ENCODE measurements at regions not wholly inside any gene's neighbourhood (a gene's known extent, or its start where the extent isn't known, plus 50 kb on each side); places are given as distances from the start of the nearest gene placed in this dataset.
"Not testable (repeated sequence)": the region's sequence is repeated elsewhere in the genome, so short reads cannot be mapped to it uniquely, and the experiment has no call there.

- no peak for DNase-seq
Measured at GRCh38 chr2:192615105-192615504, 420.4 kb upstream of the TMEFF2 start.

DNA sequence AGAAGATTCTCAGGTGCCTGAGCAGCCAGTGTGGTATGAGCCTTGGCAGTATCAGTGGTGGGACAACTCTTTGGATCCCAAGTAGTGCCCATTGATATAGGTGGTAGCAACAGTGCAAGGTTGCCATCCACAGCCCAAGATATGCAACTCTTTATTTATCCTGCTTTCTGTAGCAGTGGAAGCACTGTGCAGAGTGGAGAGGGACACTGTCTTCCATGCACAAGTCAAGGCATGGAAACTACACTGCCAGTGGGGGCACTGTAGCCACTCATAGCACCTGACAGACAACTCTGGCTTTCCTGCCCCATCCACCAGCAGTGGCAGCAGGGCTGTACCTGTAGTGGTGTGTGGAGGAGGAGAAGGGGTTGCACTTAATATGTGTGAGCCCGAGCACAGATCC lies 409.6 kb upstream of the TMEFF2 start:
- no peak for DNase-seq

GRCh38 chr2:192598649-192599048 lies 403.9 kb upstream of the TMEFF2 start:
- not testable (repeated sequence) for DNase-seq

GRCh38 chr2:192593561-192593960 lies 398.8 kb upstream of the TMEFF2 start:
- no peak for DNase-seq

GRCh38 chr2:192591617-192592016 lies 396.9 kb upstream of the TMEFF2 start:
- DNase-seq = no peak

- DNase-seq = no peak
Measured at GRCh38 chr2:192585418-192585817, 390.7 kb upstream of the TMEFF2 start.

DNA sequence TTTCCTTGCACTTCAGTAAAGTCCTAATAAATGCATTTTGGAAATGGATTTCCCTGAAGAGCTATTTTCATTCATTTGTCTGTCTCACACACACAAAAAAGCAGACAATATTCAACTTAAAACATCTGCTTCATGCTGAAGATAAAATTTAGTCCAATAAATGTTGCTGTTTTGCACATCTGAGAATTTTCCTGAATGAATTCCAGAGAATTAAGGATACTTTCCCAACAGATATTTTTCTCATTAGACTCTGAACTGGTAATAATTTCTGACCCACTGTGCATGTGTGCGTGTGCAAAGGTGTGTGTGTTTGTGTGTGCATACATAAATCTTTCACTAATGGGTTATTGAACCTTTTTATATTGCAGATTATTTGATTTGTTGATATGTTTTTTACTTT lies 390.2 kb upstream of the TMEFF2 start:
- DNase-seq = no peak

DNA sequence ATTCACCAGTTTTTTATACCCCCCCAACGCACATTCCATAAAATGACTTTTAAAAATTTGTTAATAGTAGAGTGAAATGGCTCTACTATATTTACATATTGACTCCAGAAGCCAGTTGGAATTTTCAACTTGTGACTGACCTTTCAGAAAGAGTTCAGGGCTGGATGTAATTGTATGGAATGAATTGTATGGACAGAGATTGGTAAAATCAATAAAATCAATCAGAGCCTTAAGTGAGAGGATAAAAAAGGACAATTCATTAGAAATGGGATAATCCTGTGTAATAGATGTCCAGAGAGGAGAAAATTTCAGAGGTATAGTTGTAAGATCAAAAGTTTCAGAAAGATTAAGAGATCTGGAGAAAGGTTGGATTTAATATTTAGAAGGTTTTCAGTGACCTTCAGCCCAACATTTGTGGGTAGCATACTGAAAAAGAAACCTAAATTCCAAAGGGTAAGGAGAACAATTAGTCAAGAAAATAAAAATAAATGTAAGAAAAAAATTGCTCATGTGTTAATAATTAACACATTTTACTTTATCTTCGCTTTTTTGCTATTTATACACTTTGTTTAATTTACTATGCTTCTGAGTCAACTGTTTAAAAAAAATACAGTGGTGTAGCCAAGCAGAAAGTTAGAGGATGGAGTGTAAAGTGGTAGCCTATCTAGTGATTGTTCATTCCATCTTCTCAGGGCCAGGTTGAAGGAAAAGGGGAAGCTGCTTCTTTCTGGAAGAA lies 385.4 kb upstream of the TMEFF2 start:
- DNase-seq = no peak

DNA sequence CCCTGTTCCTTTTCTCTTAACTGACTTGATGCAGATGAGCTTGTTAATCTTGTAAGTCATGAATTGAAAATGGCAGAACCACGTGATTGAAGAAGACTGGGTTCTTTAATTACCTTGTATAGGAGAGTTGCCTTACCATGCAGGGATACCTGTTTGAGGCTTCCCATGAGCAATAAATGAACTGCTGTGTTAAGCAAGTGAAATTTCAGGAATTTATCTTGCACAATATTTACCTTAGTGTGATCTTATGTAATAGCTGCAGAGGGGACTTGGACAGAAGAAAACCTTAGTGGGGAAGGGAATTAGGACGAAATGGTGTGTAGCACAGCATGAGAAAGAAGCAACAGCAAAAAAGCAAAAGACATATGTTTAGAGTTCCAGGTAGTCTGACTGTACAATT lies 384.0 kb upstream of the TMEFF2 start:
- DNase-seq = no peak

DNA sequence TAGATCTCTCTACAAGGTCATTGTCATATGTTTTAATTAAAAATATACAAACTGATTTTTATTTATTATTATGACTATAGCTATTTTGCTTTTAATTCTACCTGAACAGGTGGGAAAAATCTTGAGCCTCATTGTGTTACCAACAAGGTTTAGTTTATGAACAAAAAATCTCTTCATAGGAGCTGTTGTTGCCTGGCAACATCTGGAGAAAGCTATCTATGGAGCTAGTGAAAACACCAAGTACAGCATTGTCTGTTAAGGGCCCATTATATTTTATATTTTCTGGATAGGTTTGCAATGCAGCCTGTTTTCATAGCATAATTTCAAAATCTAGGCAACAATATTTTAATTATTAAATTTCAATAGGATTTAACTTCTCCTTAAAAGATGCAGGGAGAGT lies 383.0 kb upstream of the TMEFF2 start:
- no peak for DNase-seq

GRCh38 chr2:192574552-192574951 lies 379.8 kb upstream of the TMEFF2 start:
- DNase-seq = no peak

DNA sequence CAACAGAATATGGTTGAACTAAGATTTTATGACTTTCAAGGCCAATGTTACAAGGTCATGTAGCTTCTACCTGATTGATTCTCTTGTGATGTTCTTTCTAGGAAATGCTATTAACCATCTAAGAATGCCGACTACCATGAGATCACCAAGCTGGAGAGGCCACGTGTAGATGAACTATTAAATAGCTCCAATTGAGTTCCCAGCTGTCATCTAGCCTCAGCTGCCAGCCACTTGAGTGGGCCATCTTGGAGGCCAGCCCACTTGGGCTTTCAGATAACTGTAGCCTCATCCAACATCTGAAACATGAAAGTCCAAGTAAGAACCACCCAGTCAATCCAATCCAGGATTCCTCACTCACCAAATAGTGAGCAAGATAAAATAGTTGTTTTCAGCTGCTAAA lies 376.9 kb upstream of the TMEFF2 start:
- DNase-seq = no peak

DNA sequence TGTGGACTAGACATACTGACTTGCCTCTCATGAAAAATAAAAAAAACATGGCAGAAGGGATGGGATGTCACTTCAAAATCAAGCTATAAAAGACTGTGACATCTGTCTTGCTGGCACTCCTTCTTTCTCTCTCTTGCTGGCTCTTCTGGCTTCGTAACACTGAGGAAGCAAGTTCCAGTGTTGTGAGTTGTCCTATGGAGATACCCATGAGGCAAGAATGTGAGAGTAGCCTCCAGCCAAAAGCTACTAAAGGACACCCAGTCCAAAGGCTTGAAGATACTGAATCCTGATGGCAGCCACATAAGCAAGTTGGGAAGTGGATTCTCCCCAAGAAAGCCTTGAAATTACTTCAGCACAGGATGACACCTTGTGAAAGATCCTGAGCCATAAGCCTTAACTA lies 376.1 kb upstream of the TMEFF2 start:
- no peak for DNase-seq

DNA sequence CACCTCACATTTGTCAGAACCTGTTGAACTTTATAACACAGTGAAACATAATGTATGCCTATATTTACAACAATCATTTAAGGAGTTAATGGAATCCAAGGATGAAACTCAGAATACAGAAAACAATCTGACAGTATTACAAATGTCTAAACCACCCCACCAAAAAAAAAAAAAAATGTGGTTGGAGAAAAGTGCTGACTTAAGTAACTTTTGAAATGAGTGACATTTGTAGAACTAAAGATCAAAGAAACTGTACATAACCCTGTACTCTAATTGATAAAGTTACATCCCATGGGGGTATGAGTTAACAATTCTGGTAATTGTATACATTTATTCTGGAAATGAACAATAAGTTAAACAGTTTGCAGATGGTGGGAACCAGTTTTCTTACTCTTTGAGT lies 372.1 kb upstream of the TMEFF2 start:
- DNase-seq = no peak

DNA sequence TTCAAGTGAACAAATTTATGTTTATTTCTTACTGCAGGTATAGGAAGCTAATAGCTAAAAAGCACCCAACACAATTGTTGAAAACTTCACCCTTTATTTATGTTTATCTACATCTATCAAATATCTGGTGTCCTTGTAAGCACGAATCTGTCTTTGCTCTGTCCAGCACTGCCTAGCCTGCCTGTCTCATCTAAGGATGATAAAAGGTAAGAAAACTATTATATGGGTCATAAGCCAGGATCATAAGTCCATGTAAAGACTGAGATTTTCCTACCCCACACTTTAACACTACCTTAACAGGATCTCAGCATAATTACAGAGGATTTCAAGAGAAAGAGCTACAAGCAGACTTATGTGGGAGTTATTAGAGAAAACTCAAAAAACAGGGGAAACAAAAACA lies 365.6 kb upstream of the TMEFF2 start:
- DNase-seq = no peak

DNA sequence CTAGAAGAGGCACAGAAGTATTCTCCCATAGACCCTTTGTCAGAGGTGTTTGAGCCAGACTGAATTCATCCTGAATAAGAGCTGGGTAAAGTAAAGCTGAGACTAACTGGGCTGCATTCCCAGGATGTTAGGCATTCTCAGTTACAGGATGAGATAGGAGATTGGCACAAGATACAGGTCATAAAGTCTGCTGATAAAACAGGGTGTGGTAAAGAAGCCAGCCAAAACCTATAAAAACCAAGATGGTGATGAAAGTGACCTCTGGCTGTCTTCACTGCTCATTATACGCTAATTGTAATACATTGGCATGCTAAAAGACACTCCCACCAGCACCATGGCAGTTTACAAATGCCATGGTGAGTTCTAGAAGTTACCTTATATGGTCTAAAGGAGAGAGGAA lies 364.9 kb upstream of the TMEFF2 start:
- no peak for DNase-seq

- DNase-seq = no peak
Measured at GRCh38 chr2:192558637-192559036, 363.9 kb upstream of the TMEFF2 start.

DNA sequence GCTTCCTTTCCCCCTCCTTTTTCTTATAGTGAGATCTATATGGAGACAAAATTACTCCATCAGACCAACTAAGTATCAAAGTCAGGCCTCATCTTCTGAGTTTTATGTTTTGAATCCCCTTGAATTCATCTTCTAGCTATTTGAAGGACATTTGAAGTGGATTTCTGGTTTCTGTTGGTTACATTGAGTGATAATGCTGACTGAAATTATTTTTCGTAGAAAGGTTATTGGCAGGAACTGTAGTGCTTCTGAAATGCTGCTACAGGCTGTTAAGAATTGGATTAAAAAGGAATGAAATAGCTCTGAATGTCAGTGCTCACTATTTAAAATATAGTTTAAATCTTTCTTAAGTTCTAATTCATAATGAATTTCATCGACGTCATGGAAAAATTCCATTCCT lies 361.0 kb upstream of the TMEFF2 start:
- no peak for DNase-seq

- DNase-seq = no peak
Measured at GRCh38 chr2:192551760-192552159, 357.0 kb upstream of the TMEFF2 start.

GRCh38 chr2:192546565-192546964 lies 351.8 kb upstream of the TMEFF2 start:
- no peak for DNase-seq

DNA sequence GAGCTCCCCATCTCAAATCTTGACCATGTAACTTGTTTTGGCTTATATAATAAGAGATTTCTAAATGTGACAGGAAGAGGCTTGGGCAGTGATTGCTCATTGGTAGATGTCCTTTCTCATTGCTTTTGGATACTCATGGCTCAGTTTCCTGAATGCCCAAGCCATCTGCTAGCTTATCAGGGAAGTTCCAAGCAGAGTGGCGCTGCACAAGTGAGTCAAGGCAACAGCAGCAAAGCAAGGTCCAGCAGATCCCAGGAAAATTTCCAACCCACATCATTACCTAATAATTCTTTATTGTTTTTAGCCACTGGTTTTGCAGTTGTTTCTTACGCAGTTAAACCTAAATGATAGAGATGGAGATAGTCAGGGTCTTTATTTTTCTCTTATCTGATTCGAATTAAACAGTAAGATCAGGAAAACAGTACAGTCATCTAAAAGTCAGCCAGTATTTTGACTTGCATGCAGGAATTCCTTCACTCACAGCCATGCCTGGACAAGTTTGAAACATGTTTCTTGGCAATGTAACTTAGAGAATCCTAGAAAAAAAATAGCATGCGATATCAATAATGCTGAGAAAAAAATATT lies 349.7 kb upstream of the TMEFF2 start:
- DNase-seq = no peak

GRCh38 chr2:192542148-192543066 lies 347.7 kb upstream of the TMEFF2 start:
- DNase-seq = not testable (repeated sequence)

- DNase-seq = no peak
Measured at GRCh38 chr2:192539306-192539705, 344.6 kb upstream of the TMEFF2 start.
